ENCODE measurements at regions not wholly inside any gene's neighbourhood (a gene's known extent, or its start where the extent isn't known, plus 50 kb on each side); places are given as distances from the start of the nearest gene placed in this dataset.

DNA sequence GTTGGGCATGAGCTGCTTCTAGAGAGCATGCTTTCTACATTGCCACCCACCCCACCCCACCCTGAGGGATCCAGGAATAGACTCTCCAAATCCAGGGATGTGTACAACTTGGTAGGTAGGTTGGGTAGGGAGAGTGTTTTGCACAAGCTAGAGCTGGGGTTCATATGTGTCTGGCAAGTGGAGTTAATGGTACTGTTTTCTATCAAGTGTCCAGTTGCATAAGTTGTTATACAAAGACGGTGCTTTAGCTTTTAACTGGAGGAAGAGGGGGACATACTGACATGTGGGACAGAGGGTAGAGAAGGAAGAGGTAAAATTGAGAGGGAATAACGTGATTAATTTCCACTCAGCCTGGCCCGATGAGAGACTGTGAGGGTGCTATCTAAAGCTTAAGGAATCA lies 51.0 kb upstream of the TNC start:
- TF ChIP-seq, protein P1, sequence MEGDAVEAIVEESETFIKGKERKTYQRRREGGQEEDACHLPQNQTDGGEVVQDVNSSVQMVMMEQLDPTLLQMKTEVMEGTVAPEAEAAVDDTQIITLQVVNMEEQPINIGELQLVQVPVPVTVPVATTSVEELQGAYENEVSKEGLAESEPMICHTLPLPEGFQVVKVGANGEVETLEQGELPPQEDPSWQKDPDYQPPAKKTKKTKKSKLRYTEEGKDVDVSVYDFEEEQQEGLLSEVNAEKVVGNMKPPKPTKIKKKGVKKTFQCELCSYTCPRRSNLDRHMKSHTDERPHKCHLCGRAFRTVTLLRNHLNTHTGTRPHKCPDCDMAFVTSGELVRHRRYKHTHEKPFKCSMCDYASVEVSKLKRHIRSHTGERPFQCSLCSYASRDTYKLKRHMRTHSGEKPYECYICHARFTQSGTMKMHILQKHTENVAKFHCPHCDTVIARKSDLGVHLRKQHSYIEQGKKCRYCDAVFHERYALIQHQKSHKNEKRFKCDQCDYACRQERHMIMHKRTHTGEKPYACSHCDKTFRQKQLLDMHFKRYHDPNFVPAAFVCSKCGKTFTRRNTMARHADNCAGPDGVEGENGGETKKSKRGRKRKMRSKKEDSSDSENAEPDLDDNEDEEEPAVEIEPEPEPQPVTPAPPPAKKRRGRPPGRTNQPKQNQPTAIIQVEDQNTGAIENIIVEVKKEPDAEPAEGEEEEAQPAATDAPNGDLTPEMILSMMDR (IDR thresholded peaks at IDR 0.05; ENCODE audit: extremely low read depth, insufficient read depth, missing control alignments): no peak
- no peak for DNase-seq (ENCODE audit: low spot score)
- in situ Hi-C loops (cut with MboI; ENCODE audit: low pct_unique_long_range_greater_than_20kb, low sequenced_read_pairs, unreplicated experiment): no loop called here

DNA sequence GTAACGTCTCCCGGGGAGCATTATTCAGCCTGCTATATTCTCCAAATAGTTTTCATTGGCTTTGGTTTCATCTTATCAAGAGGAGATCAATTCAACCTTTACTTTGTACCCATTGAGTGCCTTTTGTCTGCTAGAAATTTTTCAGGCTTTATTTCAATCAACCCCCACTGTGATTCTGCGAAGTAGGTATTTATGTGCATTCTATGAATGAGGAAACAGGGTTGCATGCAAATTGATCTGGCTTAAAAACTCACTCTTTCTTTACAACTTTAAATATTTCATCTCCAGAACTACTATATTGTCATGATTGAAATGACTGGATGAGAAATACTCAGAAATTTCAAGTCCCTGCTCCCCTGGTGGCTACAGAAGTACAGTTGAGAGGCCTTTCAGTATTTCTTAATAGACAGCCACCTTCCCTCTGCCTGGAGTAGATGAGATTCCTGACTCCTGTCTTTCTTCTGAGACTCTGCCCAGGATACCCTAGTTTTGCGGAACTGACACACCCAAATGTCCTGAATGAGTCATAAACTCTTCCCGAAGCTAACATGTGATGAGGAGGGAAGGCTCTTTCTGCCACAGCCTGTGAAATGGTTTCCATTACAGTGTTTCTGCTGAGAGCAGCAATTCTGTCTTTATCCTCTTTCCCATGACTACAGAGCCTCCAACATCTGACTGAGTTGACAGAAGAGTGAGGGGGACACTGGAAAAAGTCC lies 52.6 kb upstream of the TNC start:
- no peak for DNase-seq (ENCODE audit: low spot score)
- in situ Hi-C loops (cut with MboI; ENCODE audit: low pct_unique_long_range_greater_than_20kb, low sequenced_read_pairs, unreplicated experiment): no loop called here

DNA sequence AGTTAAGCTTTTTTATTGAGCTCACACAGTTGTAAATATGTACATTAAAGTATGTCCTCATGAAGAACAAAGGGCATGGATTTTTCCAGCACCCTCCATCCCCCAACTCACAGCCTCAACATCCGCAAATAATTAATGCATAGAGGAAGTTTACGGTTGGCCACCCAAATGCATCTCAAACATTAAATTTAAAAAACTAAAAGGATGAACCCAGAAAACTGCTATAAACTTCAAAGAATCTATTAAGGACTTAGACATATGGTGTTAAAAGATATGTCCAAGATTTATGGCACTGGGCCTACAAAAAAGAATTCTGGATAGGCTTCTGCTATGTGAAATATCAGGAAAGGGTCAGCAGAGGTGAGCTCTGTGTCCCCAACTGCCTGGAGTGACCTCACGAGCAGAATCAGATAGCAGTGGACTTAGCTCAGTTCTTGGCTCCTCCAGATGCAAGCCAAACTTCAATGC lies 54.0 kb upstream of the TNC start:
- TF ChIP-seq, protein P1 (IDR thresholded peaks at IDR 0.05; ENCODE audit: extremely low read depth, insufficient read depth, missing control alignments): no peak
- no peak for DNase-seq (ENCODE audit: low spot score)
- in situ Hi-C loops (cut with MboI; ENCODE audit: low pct_unique_long_range_greater_than_20kb, low sequenced_read_pairs, unreplicated experiment): no loop called here

More for the DNA sequence above, 52.6 kb upstream of the TNC start:
- TF ChIP-seq, protein P1 (IDR thresholded peaks at IDR 0.05; ENCODE audit: extremely low read depth, insufficient read depth, missing control alignments): no peak

- DNase-seq (ENCODE audit: low spot score): no peak
- TF ChIP-seq, protein P1 (IDR thresholded peaks at IDR 0.05; ENCODE audit: extremely low read depth, insufficient read depth, missing control alignments): no peak
- in situ Hi-C loops (cut with MboI; ENCODE audit: low pct_unique_long_range_greater_than_20kb, low sequenced_read_pairs, unreplicated experiment): no loop called here
These were observed 64.3 kb upstream of the TNC start for GRCh38 chr9:115182264-115182663.

DNA sequence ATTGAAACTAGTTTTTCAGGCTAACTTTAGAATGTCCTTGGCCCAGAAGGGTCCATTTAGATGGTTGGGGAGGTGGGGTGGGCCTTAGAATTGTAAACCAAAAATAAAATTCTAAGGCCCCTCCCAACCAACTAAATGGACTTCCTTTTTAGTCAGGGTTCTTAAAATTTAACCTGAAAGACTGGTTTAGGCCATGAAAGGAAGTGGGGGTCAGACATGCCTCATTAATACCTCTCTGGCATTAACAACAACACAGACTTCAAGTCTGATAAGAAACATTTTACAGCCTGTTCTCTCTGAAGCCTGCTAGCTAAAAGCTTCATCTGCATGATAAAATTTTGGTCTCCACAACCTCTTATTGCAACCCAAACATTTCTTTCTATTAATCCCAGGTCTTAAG lies 65.5 kb upstream of the TNC start:
- in situ Hi-C loops (cut with MboI; ENCODE audit: low pct_unique_long_range_greater_than_20kb, low sequenced_read_pairs, unreplicated experiment): no loop called here
- TF ChIP-seq, protein P1 (IDR thresholded peaks at IDR 0.05; ENCODE audit: extremely low read depth, insufficient read depth, missing control alignments): no peak

GRCh38 chr9:115189686-115190085 lies 71.7 kb upstream of the TNC start:
- DNase-seq (ENCODE audit: low spot score): no peak
- in situ Hi-C loops (cut with MboI; ENCODE audit: low pct_unique_long_range_greater_than_20kb, low sequenced_read_pairs, unreplicated experiment): no loop called here
- TF ChIP-seq, protein P1 (IDR thresholded peaks at IDR 0.05; ENCODE audit: extremely low read depth, insufficient read depth, missing control alignments): no peak

More for the DNA sequence above, 65.5 kb upstream of the TNC start:
- no peak for DNase-seq (ENCODE audit: low spot score)
